Right lobe of liver (tissue), 6 donors: ENCODE measurements at regions not wholly inside any gene's neighbourhood (a gene's known extent, or its start where the extent isn't known, plus 50 kb on each side); places are given as distances from the start of the nearest gene placed in this dataset.

ENCODE experiments used
- ATAC-seq, 4 donors: fragments of 200-7000 bp; cut with Tn5 transposase; one replicate each; pipeline ENCODE4 v1.9.1; 2020; ENCODE audit warnings: mild to moderate bottlenecking in 4 of 4, moderate library complexity in 4 of 4
- DNase-seq, 3 donors: peaks; one replicate each; pipeline ENCODE4 v3.0.0-alpha.2; 2020
- H3K27ac ChIP-seq, 3 donors: fragments of 200-600 bp; one replicate each; pipeline ENCODE4 v1.8.0; 2022
- H3K27me3 ChIP-seq, 2 donors: fragments of 200-600 bp; one replicate each; pipeline ENCODE4 v1.8.0; 2022
- H3K36me3 ChIP-seq, 4 donors: fragments of 200-600 bp; sonication (generic) in 1 of 4; one replicate each; pipeline versions ENCODE4 v1.5.1 to v1.8.0; 2017 to 2022; ENCODE audit warnings: control low read depth in 1 of 4
- H3K4me1 ChIP-seq, 4 donors: fragments of 200-600 bp; sonication (generic) in 1 of 4; one replicate each; pipeline versions ENCODE4 v1.5.1 to v1.8.0; 2017 to 2022; ENCODE audit warnings: control low read depth in 1 of 4
- H3K4me3 ChIP-seq, 3 donors: fragments of 200-600 bp; one replicate each; pipeline ENCODE4 v1.8.0; 2022
- H3K9me3 ChIP-seq, 4 donors: fragments of 200-600 bp; sonication (generic) in 1 of 4; one replicate each; pipeline versions ENCODE4 v1.5.1 to v1.8.0; 2017 to 2022; ENCODE audit warnings: control low read depth in 1 of 4
- CTCF ChIP-seq, 4 donors: fragments of 200-600 bp in 3 of 4; fragments of 450-650 bp in 1 of 4; IDR thresholded peaks; one replicate each; pipeline versions ENCODE4 v1.5.1 to v1.8.0; 2016 to 2022; ENCODE audit warnings: antibody characterized with exemption in 4 of 4, mild to moderate bottlenecking in 2 of 4
- POLR2A ChIP-seq: fragments of 450-650 bp; IDR thresholded peaks from one replicate; pipeline ENCODE4 v1.6.1; 2017; ENCODE audit warnings: antibody characterized with exemption, mild to moderate bottlenecking
- WGBS: methylation state at CpG from one replicate; pipeline ENCODE4 v1.1.6; 2018; ENCODE audit warnings: low coverage, low lambda C conversion rate; ENCODE audit not compliant: insufficient coverage; ENCODE audit errors: missing lambda C conversion rate; 5-methylcytosine and 5-hydroxymethylcytosine counted together
- intact Hi-C, 2 donors: fragments of 100-400 bp; cut with DNase I; formaldehyde crosslinking; loops; one replicate each; pipeline versions ENCODE4 v1.11.2 to v1.14.1; 2022
- donor health status: DM: no; HTN: yes; CAD: no.
- donor health status: DM: no; HTN: no; CAD: no.
- donor health status: DM: no; HTN: no; CAD: no.
- donor health status: DM: no; HTN: yes; CAD: no.
- donor health status: DM: no; HTN: yes; CAD: no.

- no peak for TF ChIP-seq CTCF (IDR thresholded peaks at IDR 0.05)
- no peak overlapping the region for H3K4me3 ChIP-seq
- H3K4me1 ChIP-seq, result no peaks in the 10 kb centered on the region
- 50% methylated on average over 1 of the region's 3 CpGs for WGBS
- H3K36me3 ChIP-seq, result no peaks in the 10 kb centered on the region
- DNase-seq (no peak), ATAC-seq (peak in 1 of 4 donors; percentile 29)
- no peaks in the 10 kb centered on the region for H3K27me3 ChIP-seq
- H3K27ac ChIP-seq, result no peak overlapping the region
- intact Hi-C loops, result no loop called here
- no peaks in the 10 kb centered on the region for H3K9me3 ChIP-seq
Observed at GRCh38 chr16:59729613-59730012, 995.5 kb upstream of the GOT2 start.

DNA sequence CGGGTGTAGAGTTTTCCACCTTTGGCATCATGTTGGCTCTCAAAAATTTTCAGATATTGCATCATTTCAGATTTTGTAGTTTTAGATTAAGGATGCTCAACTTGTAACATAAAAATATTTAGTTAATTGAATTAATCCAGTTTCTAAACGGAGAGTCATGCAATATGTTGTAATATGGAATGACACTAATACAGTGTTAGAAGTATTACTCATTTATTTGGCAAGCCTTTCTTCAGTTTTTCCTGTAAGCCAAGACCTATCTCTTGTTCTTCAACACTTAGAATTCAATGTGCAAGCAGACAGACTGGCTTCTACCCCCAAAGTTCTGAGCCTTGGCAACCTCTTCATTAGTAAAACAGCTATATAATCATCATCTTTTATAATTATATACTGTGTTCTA lies 985.0 kb upstream of the GOT2 start:
- 39% methylated on average over 2 of the region's 2 CpGs for WGBS
- ATAC-seq, result no peak
- no peak for DNase-seq

GRCh38 chr16:59707436-59708226 lies 973.5 kb upstream of the GOT2 start:
- Histone ChIP-seq H3K27me3 (no peaks in the 10 kb centered on the region), H3K36me3 (no peaks in the 10 kb centered on the region), H3K4me1 (no peaks in the 10 kb centered on the region), H3K27ac (no peak overlapping the region), H3K9me3 (no peaks in the 10 kb centered on the region), H3K4me3 (no peak overlapping the region)
- ATAC-seq (no peak), DNase-seq (no peak)
- 39% methylated on average over 8 of the region's 8 CpGs for WGBS
- intact Hi-C loops, result no loop called here
- TF ChIP-seq POLR2A, result no peak
- no peak for TF ChIP-seq CTCF (IDR thresholded peaks at IDR 0.05)

More for the DNA sequence above, 985.0 kb upstream of the GOT2 start:
- no peak overlapping the region for H3K4me3 ChIP-seq
- intact Hi-C loops, result no loop called here
- no peaks in the 10 kb centered on the region for H3K4me1 ChIP-seq
- no peak overlapping the region for H3K27ac ChIP-seq
- TF ChIP-seq POLR2A (no peak), CTCF (IDR thresholded peaks at IDR 0.05) (no peak)
- no peaks in the 10 kb centered on the region for H3K36me3 ChIP-seq
- no peaks in the 10 kb centered on the region for H3K27me3 ChIP-seq
- H3K9me3 ChIP-seq, result no peaks in the 10 kb centered on the region

DNA sequence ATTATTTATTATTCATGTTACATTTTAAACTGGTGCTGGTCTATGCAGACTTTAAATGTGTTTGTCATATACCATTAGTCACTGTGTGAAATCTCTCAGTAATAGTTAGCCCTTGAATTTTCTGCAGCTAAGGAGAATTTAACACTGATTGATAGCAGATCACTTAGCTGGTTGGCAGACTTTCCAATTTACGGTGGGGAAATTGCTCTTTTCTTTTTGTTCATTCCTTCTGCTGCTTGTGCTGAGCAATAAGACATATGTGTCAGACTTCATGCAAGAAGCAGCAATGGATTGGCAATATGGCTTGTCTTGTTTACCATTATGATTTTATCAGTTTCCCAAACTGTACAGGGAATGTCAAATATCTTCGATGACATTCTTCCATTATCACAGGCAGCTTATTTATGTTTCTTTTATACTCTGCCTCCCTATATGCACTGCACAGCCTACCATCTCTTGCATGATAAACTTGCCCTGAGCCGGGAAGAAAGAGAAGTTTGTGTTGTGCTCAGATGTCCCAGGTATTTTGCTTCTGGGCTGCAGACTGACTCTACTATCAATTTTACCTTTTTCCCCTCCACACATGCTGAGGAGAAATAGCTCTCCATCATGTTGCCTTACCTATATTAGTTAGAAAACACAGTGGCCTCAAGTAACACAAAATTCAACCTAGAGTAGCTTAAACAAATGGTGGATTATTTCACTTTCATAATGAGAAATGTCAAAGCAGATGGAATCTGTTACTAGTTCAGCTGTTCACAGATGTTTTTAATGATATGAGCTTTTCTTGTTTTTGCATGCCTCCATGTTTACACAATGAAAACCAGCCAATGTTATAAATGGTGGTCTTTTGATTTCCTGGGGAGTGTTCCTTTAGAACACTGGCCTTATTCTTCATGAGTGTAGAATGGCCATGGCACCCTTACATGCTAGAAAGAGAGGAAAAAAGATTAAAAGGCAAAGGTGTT lies 968.1 kb upstream of the GOT2 start:
- TF ChIP-seq POLR2A (no peak), CTCF (IDR thresholded peaks at IDR 0.05) (no peak)

More for the DNA sequence above, 968.1 kb upstream of the GOT2 start:
- Histone ChIP-seq H3K27ac (no peak overlapping the region), H3K36me3 (no peaks in the 10 kb centered on the region), H3K27me3 (no peaks in the 10 kb centered on the region), H3K4me1 (no peaks in the 10 kb centered on the region), H3K9me3 (no peaks in the 10 kb centered on the region), H3K4me3 (no peak overlapping the region)
- ATAC-seq (no peak), DNase-seq (no peak)
- intact Hi-C loops, result no loop called here
- WGBS, result 46% methylated on average over 3 of the region's 3 CpGs
